BE2C (cell line): ENCODE measurements at regions not wholly inside any gene's neighbourhood (a gene's known extent, or its start where the extent isn't known, plus 50 kb on each side); places are given as distances from the start of the nearest gene placed in this dataset.

Experiments used
- DNase-seq: peaks from one replicate; pipeline ENCODE4 v3.0.0-alpha.2; 2020
- H3K27me3 ChIP-seq: fragments of 250-450 bp; sonication (Bioruptor Pico); 2 replicates; pipeline ENCODE4 v1.5.1; 2020; ENCODE audit warnings: mild to moderate bottlenecking
- H3K36me3 ChIP-seq: fragments of 250-450 bp; sonication (Bioruptor Pico); 2 replicates; pipeline ENCODE4 v1.5.1; 2020; ENCODE audit warnings: mild to moderate bottlenecking
- H3K4me1 ChIP-seq: fragments of 250-450 bp; sonication (Bioruptor Pico); 2 replicates; pipeline ENCODE4 v1.5.1; 2020
- H3K4me3 ChIP-seq: 2 replicates; pipeline ENCODE4 v1.5.1; 2011; ENCODE audit warnings: low read depth, low read length
- H3K9me3 ChIP-seq: fragments of 250-450 bp; sonication (Bioruptor Pico); 2 replicates; pipeline ENCODE4 v1.5.1; 2020
- TF ChIP-seq, protein P1 (sequence below): IDR thresholded peaks from 2 replicates; pipeline ENCODE4 v1.5.1; 2012; ENCODE audit warnings: mild to moderate bottlenecking, low read depth, low read length

DNA sequence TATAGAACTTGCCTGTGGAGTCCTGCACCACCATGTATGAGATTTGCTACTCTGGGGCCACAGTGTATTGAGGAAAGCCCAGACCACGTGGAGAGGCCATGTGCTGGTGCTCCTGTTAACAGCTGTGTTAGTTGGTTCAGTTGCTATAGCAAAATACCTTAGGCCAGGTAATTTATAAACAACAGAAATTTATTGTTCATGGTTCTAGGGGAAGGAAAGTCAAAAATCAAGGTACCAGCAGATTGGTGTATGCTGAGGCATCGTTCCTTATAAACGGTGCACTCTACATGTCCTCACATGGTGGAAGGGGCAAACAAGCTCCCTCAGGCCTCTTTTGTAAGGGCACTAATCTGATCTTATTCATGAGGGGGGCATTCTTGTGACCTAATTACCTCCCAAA is 135.9 kb upstream of the FOXN2 start:
- TF ChIP-seq, protein P1, sequence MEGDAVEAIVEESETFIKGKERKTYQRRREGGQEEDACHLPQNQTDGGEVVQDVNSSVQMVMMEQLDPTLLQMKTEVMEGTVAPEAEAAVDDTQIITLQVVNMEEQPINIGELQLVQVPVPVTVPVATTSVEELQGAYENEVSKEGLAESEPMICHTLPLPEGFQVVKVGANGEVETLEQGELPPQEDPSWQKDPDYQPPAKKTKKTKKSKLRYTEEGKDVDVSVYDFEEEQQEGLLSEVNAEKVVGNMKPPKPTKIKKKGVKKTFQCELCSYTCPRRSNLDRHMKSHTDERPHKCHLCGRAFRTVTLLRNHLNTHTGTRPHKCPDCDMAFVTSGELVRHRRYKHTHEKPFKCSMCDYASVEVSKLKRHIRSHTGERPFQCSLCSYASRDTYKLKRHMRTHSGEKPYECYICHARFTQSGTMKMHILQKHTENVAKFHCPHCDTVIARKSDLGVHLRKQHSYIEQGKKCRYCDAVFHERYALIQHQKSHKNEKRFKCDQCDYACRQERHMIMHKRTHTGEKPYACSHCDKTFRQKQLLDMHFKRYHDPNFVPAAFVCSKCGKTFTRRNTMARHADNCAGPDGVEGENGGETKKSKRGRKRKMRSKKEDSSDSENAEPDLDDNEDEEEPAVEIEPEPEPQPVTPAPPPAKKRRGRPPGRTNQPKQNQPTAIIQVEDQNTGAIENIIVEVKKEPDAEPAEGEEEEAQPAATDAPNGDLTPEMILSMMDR, result no peak
- Histone ChIP-seq H3K27me3 (no peaks in the 10 kb centered on the region), H3K4me3 (no peak overlapping the region), H3K9me3 (no peaks in the 10 kb centered on the region), H3K36me3 (no peaks in the 10 kb centered on the region), H3K4me1 (no peaks in the 10 kb centered on the region)
- DNase-seq, result no peak

DNA sequence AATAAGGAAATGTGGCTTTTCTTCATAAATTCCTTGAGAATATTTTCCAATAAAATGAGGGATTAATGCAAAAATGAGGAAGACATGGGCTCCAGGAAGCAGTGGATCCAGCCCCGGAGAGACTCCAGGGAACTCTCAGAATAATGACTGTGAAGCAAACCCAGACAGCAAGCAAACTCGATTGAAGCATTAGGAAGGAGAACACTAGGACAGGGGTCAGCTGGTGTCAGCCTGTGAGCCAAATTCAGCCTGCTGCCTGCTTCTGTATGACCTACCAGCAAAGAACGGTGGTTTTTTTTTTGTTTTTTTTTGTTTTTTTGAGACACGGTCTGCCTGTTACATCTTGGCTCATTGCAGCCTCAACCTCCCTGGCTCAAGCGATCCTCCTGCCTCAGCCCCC is 133.9 kb upstream of the FOXN2 start:
- TF ChIP-seq, protein P1, result no peak
- H3K36me3 ChIP-seq, result no peaks in the 10 kb centered on the region
- H3K27me3 ChIP-seq, result no peaks in the 10 kb centered on the region
- H3K9me3 ChIP-seq, result no peaks in the 10 kb centered on the region
- no peaks in the 10 kb centered on the region for H3K4me1 ChIP-seq
- H3K4me3 ChIP-seq, result no peak overlapping the region
- no peak for DNase-seq

DNA sequence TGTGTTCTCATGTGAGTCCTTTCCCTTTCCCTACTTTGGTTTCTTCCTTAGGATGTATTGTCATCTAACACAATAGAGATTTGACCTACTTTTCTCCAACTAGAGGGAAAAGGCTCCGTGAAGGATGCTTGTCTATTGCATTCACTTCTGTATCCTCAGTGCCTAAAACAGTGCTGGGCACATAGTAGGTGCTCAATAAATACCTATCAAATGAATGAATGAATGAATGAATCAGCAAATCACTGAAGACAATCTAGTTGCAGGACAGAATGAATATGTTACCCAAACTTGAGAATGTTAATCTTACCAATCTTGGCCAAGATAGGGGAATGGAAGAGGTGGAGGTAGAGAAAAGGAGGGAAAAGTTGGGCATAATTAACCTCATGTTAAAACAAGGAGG is 131.2 kb upstream of the FOXN2 start:
- no peaks in the 10 kb centered on the region for H3K4me1 ChIP-seq
- no peak for DNase-seq
- H3K36me3 ChIP-seq, result no peaks in the 10 kb centered on the region

DNA sequence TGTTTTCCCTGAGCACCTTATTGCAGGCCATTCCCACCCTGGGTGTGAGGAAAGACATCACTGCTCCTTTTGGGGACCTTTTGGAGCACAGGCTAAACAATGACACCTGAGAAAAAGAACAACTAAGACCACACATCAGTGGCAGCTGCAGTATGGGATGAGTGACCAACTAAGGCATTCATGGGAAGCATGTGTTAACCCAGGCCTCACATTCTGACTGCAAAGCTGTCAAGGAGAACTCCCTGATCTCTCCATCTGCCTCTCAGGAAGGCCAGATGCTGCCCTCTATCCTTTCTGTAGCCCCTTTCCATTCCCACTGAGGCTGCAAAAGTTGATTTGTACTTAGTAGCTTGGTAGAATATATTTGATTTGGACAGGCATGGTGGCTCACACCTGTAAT is 130.5 kb upstream of the FOXN2 start:
- Histone ChIP-seq H3K27me3 (no peaks in the 10 kb centered on the region), H3K36me3 (no peaks in the 10 kb centered on the region), H3K4me1 (no peaks in the 10 kb centered on the region), H3K4me3 (no peak overlapping the region), H3K9me3 (no peaks in the 10 kb centered on the region)
- TF ChIP-seq, protein P1, result no peak
- DNase-seq, result no peak

More for the DNA sequence above, 131.2 kb upstream of the FOXN2 start:
- Histone ChIP-seq H3K4me3 (no peak overlapping the region), H3K9me3 (no peaks in the 10 kb centered on the region), H3K27me3 (no peaks in the 10 kb centered on the region)
- TF ChIP-seq, protein P1, result no peak

DNA sequence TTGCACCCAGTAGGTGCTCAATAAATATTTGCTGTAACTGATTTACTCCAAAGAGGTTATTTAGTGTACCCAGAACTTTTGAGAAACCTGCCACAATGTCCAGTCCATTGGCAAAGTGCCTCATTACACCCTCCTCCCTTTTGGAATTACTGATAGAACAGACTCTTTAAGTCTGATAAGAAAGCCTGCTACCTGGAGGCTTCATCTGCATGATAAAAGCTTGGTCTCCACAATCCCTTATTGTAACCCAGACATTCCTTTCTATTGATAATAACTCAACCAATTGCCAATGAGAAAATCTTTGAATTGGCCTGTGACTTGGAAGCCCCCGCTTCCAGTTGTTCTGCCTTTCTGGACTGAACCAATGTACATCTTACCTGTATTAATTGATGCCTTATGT is 127.0 kb upstream of the FOXN2 start:
- no peaks in the 10 kb centered on the region for H3K36me3 ChIP-seq
- no peaks in the 10 kb centered on the region for H3K27me3 ChIP-seq
- H3K4me3 ChIP-seq, result no peak overlapping the region
- no peaks in the 10 kb centered on the region for H3K9me3 ChIP-seq
- TF ChIP-seq, protein P1, result no peak
- DNase-seq, result no peak
- H3K4me1 ChIP-seq, result no peaks in the 10 kb centered on the region

DNA sequence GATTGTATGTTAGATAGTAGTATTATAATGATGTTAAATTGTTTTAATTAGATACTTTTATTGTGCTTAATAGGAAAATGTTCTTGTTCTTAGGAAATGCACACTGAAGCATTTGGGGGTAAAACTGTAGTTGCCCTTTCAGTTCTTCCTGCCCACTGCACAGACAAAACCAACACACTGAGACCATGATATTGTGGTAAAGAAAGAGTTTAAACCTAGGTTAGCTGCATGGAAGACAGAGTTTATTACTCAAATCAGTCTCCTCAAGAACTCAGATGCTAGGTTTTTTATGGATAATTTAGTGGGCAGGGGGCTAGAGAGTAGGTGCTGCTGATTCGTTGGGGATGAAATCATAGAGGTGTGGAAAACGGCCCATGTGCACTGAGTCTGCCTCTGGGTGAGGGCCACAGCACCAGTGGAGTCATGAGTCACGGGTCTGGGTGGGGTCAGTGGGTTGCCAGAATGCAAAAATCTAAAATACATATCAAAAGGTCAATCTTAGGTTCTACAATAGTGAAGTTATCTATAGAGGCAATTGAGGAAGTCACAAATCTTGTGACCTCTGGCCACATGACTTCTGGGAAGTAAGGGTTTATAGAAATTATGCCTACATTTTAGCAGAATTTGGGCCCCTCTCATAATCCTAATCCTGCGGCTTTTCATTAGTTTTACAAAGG is 124.8 kb upstream of the FOXN2 start:
- H3K27me3 ChIP-seq, result no peaks in the 10 kb centered on the region
- TF ChIP-seq, protein P1, result no peak
- no peak overlapping the region for H3K4me3 ChIP-seq
- no peaks in the 10 kb centered on the region for H3K36me3 ChIP-seq
- H3K9me3 ChIP-seq, result no peaks in the 10 kb centered on the region
- no peaks in the 10 kb centered on the region for H3K4me1 ChIP-seq
- DNase-seq, result no peak
